Epidermal melanocyte (primary cell): ENCODE measurements at regions not wholly inside any gene's neighbourhood (a gene's known extent, or its start where the extent isn't known, plus 50 kb on each side); places are given as distances from the start of the nearest gene placed in this dataset.

Experiments used
- DNase-seq: peaks from one replicate; pipeline ENCODE4 v3.0.0; 2011; ENCODE audit warnings: low spot score; ENCODE audit not compliant: insufficient read length

DNA sequence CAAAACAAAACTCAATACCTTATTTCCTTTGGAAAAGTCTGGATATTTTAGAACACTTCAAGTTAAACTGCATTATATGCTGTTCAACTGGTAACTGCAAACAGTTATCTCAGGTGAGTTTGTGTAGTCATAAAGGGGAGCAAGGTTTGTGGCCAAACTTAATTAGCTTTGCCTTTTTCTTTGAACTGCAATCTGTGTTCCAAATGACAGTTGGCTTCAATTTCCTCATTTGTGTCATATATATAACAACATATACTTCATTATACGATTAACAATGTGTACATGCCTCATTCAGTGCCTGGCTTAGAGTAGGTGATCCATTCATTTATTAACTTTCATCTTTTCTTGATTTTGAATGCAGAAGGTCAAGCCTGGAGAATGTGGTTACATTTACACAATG is 55.8 kb downstream of the KCNE4 start:
- DNase-seq, result no peak

GRCh38 chr2:223108351-223109050 is 56.5 kb downstream of the KCNE4 start:
- no peak for DNase-seq

DNA sequence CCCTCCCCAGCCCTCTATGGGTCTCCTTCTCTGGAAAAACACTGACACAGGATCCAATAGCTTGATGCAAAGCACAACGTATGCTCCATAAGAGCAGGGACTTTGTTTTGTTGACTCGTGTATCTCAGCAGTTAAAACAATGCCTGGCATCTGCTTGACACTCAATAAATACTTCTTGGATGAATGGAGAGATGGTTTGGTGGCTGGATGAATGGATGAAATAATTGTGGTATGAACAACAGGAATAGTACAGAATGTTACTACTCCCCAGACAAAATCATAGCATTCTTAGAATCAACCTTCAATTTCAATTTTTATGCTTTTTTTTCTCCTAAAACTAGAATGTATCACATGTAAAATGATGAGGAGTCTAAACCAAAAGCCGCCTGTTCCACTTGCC is 57.4 kb downstream of the KCNE4 start:
- no peak for DNase-seq

DNA sequence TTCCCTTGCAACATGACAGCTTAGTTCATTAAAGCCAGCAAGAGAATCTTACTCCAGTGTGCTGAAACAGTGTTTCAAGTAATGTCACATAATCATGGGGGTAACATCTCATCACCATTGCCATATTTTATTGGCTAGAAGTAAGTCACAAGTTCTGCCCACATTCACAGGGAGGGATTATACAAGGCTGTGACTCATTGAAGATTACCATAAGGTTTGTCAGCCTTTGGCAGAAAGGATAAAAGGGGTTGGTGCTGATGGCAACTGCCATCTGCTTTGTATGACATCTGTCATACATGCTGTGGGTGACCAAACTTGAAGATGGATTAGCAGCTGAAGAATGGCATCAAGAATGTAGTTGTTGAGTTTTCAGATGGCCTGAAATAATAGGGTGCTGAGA is 61.2 kb downstream of the KCNE4 start:
- DNase-seq, result no peak

DNA sequence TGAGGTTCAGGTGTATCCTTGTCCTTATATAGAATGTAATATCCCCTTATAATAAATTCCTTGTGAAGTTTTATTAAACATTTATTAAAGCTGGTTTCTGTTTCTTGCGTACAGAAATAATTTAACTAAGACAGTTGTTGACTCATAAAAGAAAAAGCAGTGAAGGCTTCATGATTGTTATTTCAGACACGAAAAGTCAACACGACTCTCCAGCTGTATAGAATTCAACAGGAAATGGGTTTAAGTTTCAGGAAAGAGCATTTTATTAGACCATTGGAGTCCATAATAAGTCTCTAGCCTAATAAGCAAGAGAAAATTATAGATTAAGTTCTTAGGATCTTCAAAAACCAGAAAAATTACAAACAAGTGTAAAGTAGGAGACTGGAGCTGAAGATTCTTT is 62.2 kb downstream of the KCNE4 start:
- DNase-seq, result no peak

GRCh38 chr2:223114917-223115316 is 62.9 kb downstream of the KCNE4 start:
- no peak for DNase-seq

DNA sequence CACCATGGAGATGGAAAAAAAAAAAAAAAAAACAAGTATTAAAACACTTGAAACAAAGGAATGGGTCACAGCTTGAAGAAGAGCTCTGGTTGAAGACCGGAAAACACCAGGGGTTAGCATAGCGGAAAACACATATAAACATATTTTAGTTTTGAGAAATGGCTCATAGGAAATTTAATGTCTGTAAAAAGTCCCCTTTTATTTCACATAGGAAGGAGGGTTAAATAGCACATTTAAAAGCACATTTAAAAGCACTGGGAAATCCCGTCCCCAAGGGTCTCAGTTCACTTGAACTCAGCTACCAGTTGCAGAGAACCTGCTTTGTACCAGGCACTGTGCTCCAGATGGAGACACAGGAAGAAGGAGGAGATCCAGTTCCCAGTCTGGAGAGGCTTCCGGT is 65.5 kb downstream of the KCNE4 start:
- no peak for DNase-seq

- no peak for DNase-seq
Measured at GRCh38 chr2:223121283-223121682, 69.3 kb downstream of the KCNE4 start.

DNA sequence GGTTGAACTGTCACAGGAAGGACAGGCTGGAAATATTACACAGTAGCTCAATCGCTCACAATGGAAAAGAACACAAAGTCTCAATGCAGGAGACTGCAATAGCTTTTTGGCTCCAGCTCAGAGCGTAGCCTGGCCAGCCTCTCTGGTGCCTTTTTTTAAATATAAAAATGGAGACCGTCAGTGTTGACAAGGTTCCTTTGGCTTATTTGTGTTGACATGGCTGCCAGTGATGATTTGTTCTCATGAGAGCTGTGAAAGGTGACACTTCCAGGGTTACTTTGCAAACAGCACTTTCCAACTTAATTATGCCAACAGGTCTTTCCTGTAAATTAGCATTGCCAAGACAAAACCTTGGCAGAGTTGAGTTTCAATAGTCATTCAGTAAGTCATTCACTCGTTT is 70.8 kb downstream of the KCNE4 start:
- DNase-seq, result no peak

DNA sequence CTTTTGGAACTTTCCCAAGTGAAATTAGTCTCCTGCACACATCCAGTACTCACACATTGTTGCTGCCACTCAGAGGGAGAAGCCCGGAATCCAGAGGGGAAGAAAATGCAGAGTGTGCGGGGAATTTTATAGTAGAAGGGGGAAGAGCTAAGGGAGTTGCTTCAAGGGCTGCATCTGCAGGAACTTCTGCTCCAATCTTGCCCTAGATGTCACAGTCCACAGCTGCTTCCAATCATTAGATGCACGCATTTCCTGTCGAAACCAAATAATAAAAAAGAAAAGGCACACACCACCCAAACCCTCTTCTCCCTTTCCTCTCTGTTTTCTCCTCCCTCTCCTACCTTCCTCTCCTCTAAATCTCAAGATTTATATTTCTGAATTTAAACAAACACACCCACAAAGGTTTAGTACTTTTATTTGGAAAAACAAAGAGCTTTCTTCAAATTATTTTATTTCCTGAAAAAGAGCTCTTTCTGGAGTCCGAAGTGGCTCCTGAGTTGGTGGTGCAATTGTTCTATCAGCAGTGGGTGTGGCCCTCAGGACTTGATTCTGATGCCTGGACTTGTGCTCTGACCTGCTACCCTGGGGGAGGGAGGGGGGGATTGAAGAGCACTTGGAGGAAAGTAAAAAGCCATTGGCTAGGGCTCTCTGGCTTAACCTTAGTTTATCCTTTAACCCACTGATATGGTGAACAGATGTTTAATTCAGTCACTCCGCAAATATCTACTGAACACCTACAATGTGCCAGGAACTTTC is 72.0 kb downstream of the KCNE4 start:
- DNase-seq, result peak; percentile 30

- no peak for DNase-seq
Measured at GRCh38 chr2:223141606-223142005, 89.6 kb downstream of the KCNE4 start.

- no peak for DNase-seq
Measured at GRCh38 chr2:223142118-223142517, 90.1 kb downstream of the KCNE4 start.

DNA sequence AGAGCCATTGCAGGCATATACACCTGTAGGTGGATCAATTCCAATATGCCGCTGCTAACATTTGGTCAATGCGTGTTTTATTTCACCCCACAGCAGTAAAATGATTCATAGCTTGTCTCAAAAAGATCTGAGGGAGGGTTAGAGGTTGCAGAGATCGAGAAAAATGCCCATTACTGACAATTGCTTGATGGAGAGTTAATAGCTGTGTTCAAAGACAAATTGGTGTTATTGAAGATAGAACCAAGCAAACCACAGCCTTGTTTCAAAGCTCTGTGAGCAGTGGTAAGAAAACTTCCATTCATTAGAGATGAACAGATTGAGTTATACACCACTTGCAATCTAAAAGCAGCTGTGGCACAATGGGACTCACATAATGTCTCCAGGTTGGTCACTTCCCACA is 95.4 kb downstream of the KCNE4 start:
- DNase-seq, result no peak

- no peak for DNase-seq
Measured at GRCh38 chr2:223148516-223148915, 96.5 kb downstream of the KCNE4 start.

DNA sequence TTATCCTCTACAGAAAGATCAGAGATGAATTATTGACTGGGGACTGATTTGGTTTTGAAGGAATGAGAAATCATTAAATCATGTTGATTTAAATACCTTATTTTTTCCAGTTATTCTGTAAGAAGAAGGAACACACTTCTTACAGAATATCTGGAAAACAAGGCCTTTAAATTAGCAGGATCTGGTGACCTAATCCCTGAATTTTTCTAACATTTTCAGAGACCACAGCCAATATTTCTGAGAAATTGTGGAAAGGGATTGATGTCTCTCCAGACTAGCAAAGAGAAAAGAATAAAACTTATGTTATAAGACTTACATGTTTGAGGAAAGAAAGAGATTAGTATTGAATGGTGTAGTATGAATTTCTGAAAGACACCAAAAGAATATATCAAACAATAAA is 104.0 kb downstream of the KCNE4 start:
- DNase-seq, result no peak

DNA sequence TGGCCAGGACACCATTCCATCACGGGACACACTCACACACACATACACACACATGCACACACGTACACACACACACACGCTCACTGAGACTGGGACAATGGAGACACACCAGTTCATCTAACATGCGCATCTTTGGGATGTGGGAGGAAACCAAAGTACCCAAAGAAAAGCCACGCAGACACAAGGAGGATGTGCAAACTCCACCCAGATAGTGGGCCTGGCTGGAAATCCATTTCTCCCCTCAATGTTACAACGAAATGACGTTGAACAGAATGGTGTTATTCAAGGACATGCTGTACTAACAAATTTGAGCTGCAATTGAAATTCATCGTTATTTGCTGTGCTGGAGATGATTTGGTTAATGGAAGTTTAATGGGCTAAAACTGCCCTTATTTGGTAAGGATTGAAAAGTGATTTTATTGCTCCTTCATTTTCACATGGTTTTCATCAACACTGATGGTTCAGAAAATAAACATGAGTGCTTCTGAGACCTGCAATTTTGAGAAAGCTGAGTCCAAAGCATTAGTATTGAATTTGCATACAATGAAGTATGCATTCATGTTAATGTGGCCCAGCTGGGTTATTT is 110.0 kb downstream of the KCNE4 start:
- DNase-seq, result no peak

DNA sequence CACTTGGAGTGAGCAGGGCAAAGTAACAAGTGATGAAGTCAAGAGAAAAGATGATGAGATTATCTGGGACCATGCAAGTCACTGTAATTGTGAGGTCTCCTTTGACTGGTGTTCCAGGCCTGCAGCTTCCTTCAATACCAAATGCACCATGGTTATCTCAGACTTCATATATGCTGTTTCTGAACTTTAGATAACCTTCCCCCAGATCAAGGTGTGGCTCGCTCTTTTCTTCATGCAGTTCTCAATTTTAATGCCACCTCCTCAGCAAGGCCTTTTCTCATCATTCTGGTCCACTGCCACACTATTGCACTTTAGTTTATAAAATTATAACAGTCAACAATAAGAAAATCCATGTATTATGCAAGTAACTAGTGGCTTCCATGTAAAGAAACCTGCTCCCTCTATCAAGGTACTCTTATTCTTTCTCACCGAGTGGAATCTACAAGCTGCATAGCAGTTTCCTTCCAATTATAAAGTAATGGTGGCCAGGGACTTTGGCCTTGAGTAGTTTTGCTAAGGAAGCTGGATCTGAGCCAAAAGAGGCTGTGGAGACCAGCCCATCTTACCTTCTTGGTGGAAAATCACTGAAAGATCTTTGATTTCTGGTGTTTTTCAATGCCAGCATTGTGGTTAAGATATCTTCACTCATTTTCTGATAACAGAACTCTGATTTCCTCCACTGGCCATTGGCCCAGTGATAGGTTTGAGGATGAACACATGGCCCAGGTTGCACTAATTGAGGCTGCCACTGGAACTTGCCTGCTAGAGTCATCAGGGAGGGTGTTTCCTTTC is 113.6 kb downstream of the KCNE4 start:
- no peak for DNase-seq

- no peak for DNase-seq
Measured at GRCh38 chr2:223166215-223166493, 114.2 kb downstream of the KCNE4 start.

GRCh38 chr2:223166983-223167650 is 115.1 kb downstream of the KCNE4 start:
- DNase-seq, result no peak

- DNase-seq, result no peak
Measured at GRCh38 chr2:223169830-223170605, 118.0 kb downstream of the KCNE4 start.

GRCh38 chr2:223176970-223177369 is 125.0 kb downstream of the KCNE4 start:
- DNase-seq, result no peak
